Neural progenitor cell (in vitro differentiated cells): ENCODE measurements at regions not wholly inside any gene's neighbourhood (a gene's known extent, or its start where the extent isn't known, plus 50 kb on each side); places are given as distances from the start of the nearest gene placed in this dataset.

ENCODE experiments used
- DNase-seq: peaks from one replicate; pipeline ENCODE4 v3.0.0-alpha.2; 2016; ENCODE audit warnings: low spot score
- H2AFZ ChIP-seq: fragments of 200-600 bp; sonication (generic); replicated peaks from 2 replicates; pipeline ENCODE4 v1.6.1; 2016; ENCODE audit warnings: antibody characterized with exemption
- H3F3A ChIP-seq: fragments of 200-600 bp; sonication (generic); 2 replicates; pipeline ENCODE4 v1.6.1; 2016; ENCODE audit warnings: antibody characterized with exemption, low read depth
- H3K27ac ChIP-seq: fragments of 200-600 bp; sonication (generic); 2 replicates; pipeline ENCODE4 v1.5.1; 2016; ENCODE audit warnings: mild to moderate bottlenecking
- H3K27me3 ChIP-seq: fragments of 200-600 bp; sonication (generic); 2 replicates; pipeline ENCODE4 v1.6.1; 2016; ENCODE audit warnings: mild to moderate bottlenecking, moderate library complexity
- H3K36me3 ChIP-seq: fragments of 200-600 bp; sonication (generic); 2 replicates; pipeline ENCODE4 v1.5.1; 2016
- H3K4me1 ChIP-seq: fragments of 200-600 bp; sonication (generic); 2 replicates; pipeline ENCODE4 v1.6.1; 2016; ENCODE audit warnings: mixed run types
- H3K4me2 ChIP-seq: fragments of 200-600 bp; sonication (generic); 2 replicates; pipeline ENCODE4 v1.6.1; 2016
- H3K4me3 ChIP-seq: fragments of 200-600 bp; sonication (generic); 2 replicates; pipeline ENCODE4 v1.5.1; 2016
- H3K79me2 ChIP-seq: fragments of 200-600 bp; sonication (generic); 2 replicates; pipeline ENCODE4 v1.6.1; 2016; ENCODE audit warnings: low read depth
- H3K9ac ChIP-seq: fragments of 200-600 bp; sonication (generic); 2 replicates; pipeline ENCODE4 v1.6.1; 2016
- H3K9me3 ChIP-seq: fragments of 200-600 bp; sonication (generic); 2 replicates; pipeline ENCODE4 v1.5.1; 2016; ENCODE audit warnings: low read depth
- H4K20me1 ChIP-seq: fragments of 200-600 bp; sonication (generic); 2 replicates; pipeline ENCODE4 v1.6.1; 2016; ENCODE audit warnings: low read depth
- H3K27ac Mint-ChIP-seq: 3 replicates; pipeline ENCODE4 v1.8.0; 2021; ENCODE audit warnings: mixed read lengths
- H3K27me3 Mint-ChIP-seq: 2 replicates; pipeline ENCODE4 v1.8.0; 2022; ENCODE audit warnings: low read depth, mild to moderate bottlenecking, inconsistent platforms, moderate library complexity, mixed read lengths; ENCODE audit not compliant: insufficient read depth
- H3K36me3 Mint-ChIP-seq: 3 replicates; pipeline ENCODE4 v1.8.0; 2021; ENCODE audit warnings: mixed read lengths
- H3K4me1 Mint-ChIP-seq: 3 replicates; pipeline ENCODE4 v1.8.0; 2021; ENCODE audit warnings: mixed read lengths
- H3K4me3 Mint-ChIP-seq: 3 replicates; pipeline ENCODE4 v1.8.0; 2021; ENCODE audit warnings: mild to moderate bottlenecking, moderate library complexity, mixed read lengths
- H3K9me3 Mint-ChIP-seq: 3 replicates; pipeline ENCODE4 v1.8.0; 2020; ENCODE audit warnings: mixed read lengths
- CTCF ChIP-seq: fragments of 200-600 bp; sonication (generic); IDR thresholded peaks from 2 replicates; pipeline ENCODE4 v1.5.1; 2017; ENCODE audit warnings: antibody characterized with exemption, mild to moderate bottlenecking
- EZH2 ChIP-seq: fragments of 200-600 bp; sonication (generic); IDR thresholded peaks from 2 replicates; pipeline ENCODE4 v1.6.1; 2017; ENCODE audit warnings: antibody characterized with exemption, mild to moderate bottlenecking, moderate library complexity
- EZH2phosphoT487 ChIP-seq: fragments of 200-600 bp; sonication (generic); IDR thresholded peaks from 2 replicates; pipeline ENCODE4 v1.6.1; 2017; ENCODE audit warnings: antibody characterized with exemption

- DNase-seq, result no peak
- Histone ChIP-seq H4K20me1 (no peaks in the 10 kb centered on the region), H3K4me1 (no peaks in the 10 kb centered on the region), H3K36me3 (no peaks in the 10 kb centered on the region), H3K4me3 (no peak overlapping the region), H3K9ac (no peak overlapping the region), H3K27ac (no peak overlapping the region), H3K27me3 (no peaks in the 10 kb centered on the region), H2AFZ (no peak overlapping the region), H3K79me2 (no peaks in the 10 kb centered on the region), H3K4me2 (no peak overlapping the region), H3F3A (no peaks in the 10 kb centered on the region), H3K9me3 (no peaks in the 10 kb centered on the region)
- Mint-ChIP-seq H3K36me3 (no peaks in the 10 kb centered on the region), H3K9me3 (peaks cover 2% of the 10 kb centered on the region), H3K27me3 (peaks cover 3% of the 10 kb centered on the region), H3K4me1 (no peaks in the 10 kb centered on the region), H3K4me3 (no peak overlapping the region), H3K27ac (no peak overlapping the region)
- TF ChIP-seq CTCF (no peak), EZH2 (no peak)
Measured at GRCh38 chr6:40054602-40055001, 120.3 kb upstream of the MOCS1 start.

GRCh38 chr6:40054186-40054585 is 119.9 kb upstream of the MOCS1 start:
- Mint-ChIP-seq H3K27me3 (peaks cover 3% of the 10 kb centered on the region), H3K4me1 (no peaks in the 10 kb centered on the region), H3K9me3 (peaks cover 2% of the 10 kb centered on the region)

GRCh38 chr6:40049128-40049527 is 114.9 kb upstream of the MOCS1 start:
- H3K9me3 Mint-ChIP-seq, result peaks cover 2% of the 10 kb centered on the region

More at GRCh38 chr6:40054186-40054585, 119.9 kb upstream of the MOCS1 start:
- H3K27ac Mint-ChIP-seq, result no peak overlapping the region
- Histone ChIP-seq H2AFZ (no peak overlapping the region), H3K4me2 (no peak overlapping the region), H3F3A (no peaks in the 10 kb centered on the region), H3K9me3 (no peaks in the 10 kb centered on the region), H3K9ac (no peak overlapping the region), H3K36me3 (no peaks in the 10 kb centered on the region), H3K4me1 (no peaks in the 10 kb centered on the region), H3K27me3 (no peaks in the 10 kb centered on the region), H3K79me2 (no peaks in the 10 kb centered on the region), H3K4me3 (no peak overlapping the region), H3K27ac (no peak overlapping the region), H4K20me1 (no peaks in the 10 kb centered on the region)
- DNase-seq, result no peak
- H3K36me3 Mint-ChIP-seq, result no peaks in the 10 kb centered on the region
- no peak for TF ChIP-seq EZH2phosphoT487
- TF ChIP-seq CTCF, result no peak
- no peak for TF ChIP-seq EZH2
- no peak overlapping the region for H3K4me3 Mint-ChIP-seq

GRCh38 chr6:40044196-40044595 is 109.9 kb upstream of the MOCS1 start:
- Mint-ChIP-seq H3K4me3 (no peak overlapping the region), H3K9me3 (peaks cover 5% of the 10 kb centered on the region), H3K36me3 (no peaks in the 10 kb centered on the region), H3K27ac (no peak overlapping the region), H3K4me1 (no peaks in the 10 kb centered on the region), H3K27me3 (peaks cover 7% of the 10 kb centered on the region)
- H2AFZ ChIP-seq, result no peak overlapping the region
- no peak overlapping the region for H3K27ac ChIP-seq
- H3K4me3 ChIP-seq, result no peak overlapping the region
- TF ChIP-seq CTCF (no peak), EZH2phosphoT487 (no peak), EZH2 (no peak)
- H4K20me1 ChIP-seq, result no peaks in the 10 kb centered on the region
- no peak overlapping the region for H3K4me2 ChIP-seq
- no peaks in the 10 kb centered on the region for H3F3A ChIP-seq
- H3K4me1 ChIP-seq, result no peaks in the 10 kb centered on the region
- no peaks in the 10 kb centered on the region for H3K36me3 ChIP-seq
- no peaks in the 10 kb centered on the region for H3K79me2 ChIP-seq
- no peak for DNase-seq
- no peaks in the 10 kb centered on the region for H3K27me3 ChIP-seq
- no peak overlapping the region for H3K9ac ChIP-seq
- H3K9me3 ChIP-seq, result no peaks in the 10 kb centered on the region

More at GRCh38 chr6:40049128-40049527, 114.9 kb upstream of the MOCS1 start:
- Mint-ChIP-seq H3K27ac (no peak overlapping the region), H3K4me1 (no peaks in the 10 kb centered on the region), H3K27me3 (peaks cover 6% of the 10 kb centered on the region), H3K36me3 (no peaks in the 10 kb centered on the region), H3K4me3 (no peak overlapping the region)
- Histone ChIP-seq H3F3A (no peaks in the 10 kb centered on the region), H3K4me2 (no peak overlapping the region), H3K27ac (no peak overlapping the region), H3K79me2 (no peaks in the 10 kb centered on the region), H3K4me3 (no peak overlapping the region), H4K20me1 (no peaks in the 10 kb centered on the region), H2AFZ (no peak overlapping the region), H3K4me1 (no peaks in the 10 kb centered on the region), H3K27me3 (no peaks in the 10 kb centered on the region), H3K9ac (no peak overlapping the region), H3K9me3 (no peaks in the 10 kb centered on the region), H3K36me3 (no peaks in the 10 kb centered on the region)
- no peak for DNase-seq
- TF ChIP-seq EZH2phosphoT487, result no peak
